ENCODE measurements at regions not wholly inside any gene's neighbourhood (a gene's known extent, or its start where the extent isn't known, plus 50 kb on each side); places are given as distances from the start of the nearest gene placed in this dataset.
"Not testable (repeated sequence)": the region's sequence is repeated elsewhere in the genome, so short reads cannot be mapped to it uniquely, and the experiment has no call there.

DNA sequence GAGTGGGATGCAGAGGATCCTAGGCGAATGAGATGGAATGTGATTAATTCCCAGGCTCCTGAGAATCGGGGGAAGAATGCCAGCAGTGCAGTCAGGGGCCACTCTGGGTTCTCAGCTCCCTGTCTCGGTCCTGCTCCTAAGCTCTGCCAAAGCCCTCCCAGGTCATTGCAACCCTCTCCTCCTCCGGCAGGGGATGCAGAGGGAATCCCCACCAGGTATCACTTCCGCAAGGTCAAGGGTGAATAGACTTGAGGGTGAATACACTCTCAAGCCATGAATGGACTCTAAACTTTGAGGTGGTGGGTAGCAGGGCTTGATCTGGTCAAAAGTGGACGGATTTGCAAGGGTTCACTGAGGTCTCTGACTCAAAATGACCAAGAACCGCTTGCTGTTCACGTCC is 139.3 kb upstream of the MXRA5 start:
- Histone ChIP-seq H3K36me3 (ENCODE audit: insufficient read depth, insufficient read length, low read length) (no peaks in the 10 kb centered on the region), H3K4me1 (ENCODE audit: insufficient read depth, insufficient read length) (no peaks in the 10 kb centered on the region), H3K4me3 (ENCODE audit: insufficient read length, low read depth) (no peak overlapping the region), H3K27me3 (ENCODE audit: insufficient read depth, insufficient read length) (no peaks in the 10 kb centered on the region), H3K9me3 (ENCODE audit: insufficient read depth, low read length) (no peaks in the 10 kb centered on the region), H3K9ac (ENCODE audit: insufficient read length, low read depth) (no peak overlapping the region)
- TF ChIP-seq YY1 (IDR thresholded peaks at IDR 0.05; ENCODE audit: insufficient read depth, insufficient read length) = no peak
- no peak for TF ChIP-seq ZNF274 (IDR thresholded peaks at IDR 0.05; ENCODE audit: low read depth, low read length)
- TF ChIP-seq SUZ12 (IDR thresholded peaks at IDR 0.05; ENCODE audit: extremely low read depth, insufficient read depth, insufficient read length) = no peak
- DNase-seq (ENCODE audit: low read depth, low spot score) = no peak

DNA sequence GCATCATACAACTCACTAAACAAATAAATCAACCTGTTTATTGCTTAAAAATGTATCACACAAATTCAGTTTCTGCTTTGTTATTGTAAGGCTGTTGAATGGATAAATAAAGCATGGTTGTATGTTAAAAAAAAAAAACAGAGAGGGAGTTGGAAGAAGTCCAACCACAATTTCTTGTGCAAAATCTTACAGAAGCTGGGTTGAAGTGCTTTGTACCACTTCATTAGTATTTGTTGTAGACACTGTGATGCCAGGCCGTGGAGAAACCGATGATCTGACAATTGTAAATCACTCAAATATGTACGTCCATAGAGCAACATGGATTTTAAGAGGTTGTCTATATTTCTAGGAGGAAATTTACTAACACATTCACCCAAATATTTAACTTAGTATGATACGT is 132.6 kb upstream of the MXRA5 start:
- TF ChIP-seq YY1 (IDR thresholded peaks at IDR 0.05; ENCODE audit: insufficient read depth, insufficient read length) (no peak), SUZ12 (IDR thresholded peaks at IDR 0.05; ENCODE audit: extremely low read depth, insufficient read depth, insufficient read length) (no peak), ZNF274 (IDR thresholded peaks at IDR 0.05; ENCODE audit: low read depth, low read length) (no peak)
- Histone ChIP-seq H3K9ac (ENCODE audit: insufficient read length, low read depth) (no peak overlapping the region), H3K4me1 (ENCODE audit: insufficient read depth, insufficient read length) (no peaks in the 10 kb centered on the region), H3K27me3 (ENCODE audit: insufficient read depth, insufficient read length) (no peaks in the 10 kb centered on the region), H3K4me3 (ENCODE audit: insufficient read length, low read depth) (no peak overlapping the region), H3K9me3 (ENCODE audit: insufficient read depth, low read length) (no peaks in the 10 kb centered on the region), H3K36me3 (ENCODE audit: insufficient read depth, insufficient read length, low read length) (no peaks in the 10 kb centered on the region)
- DNase-seq (ENCODE audit: low read depth, low spot score) = no peak

DNA sequence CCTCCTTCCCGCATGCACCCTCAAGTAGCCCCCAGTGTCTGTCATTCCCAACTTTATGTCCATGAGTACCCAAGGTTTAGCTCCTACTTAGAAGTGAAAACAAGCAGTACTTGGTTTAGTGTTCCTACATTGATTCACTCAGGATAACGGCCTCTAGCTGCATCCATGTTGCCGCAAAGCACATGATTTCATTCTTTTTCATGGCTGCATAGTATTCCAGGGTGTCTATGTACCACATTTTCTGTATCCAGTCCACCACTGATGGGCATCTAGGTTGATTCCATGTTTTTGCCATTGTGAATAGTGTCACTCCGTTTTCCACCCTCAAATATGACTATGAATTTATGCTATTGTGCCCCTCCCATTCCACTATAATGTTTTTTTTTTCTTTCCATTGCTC is 130.5 kb upstream of the MXRA5 start:
- H3K27me3 ChIP-seq (ENCODE audit: insufficient read depth, insufficient read length) = no peaks in the 10 kb centered on the region
- DNase-seq (ENCODE audit: low read depth, low spot score) = no peak
- no peak overlapping the region for H3K9ac ChIP-seq (ENCODE audit: insufficient read length, low read depth)
- no peaks in the 10 kb centered on the region for H3K4me1 ChIP-seq (ENCODE audit: insufficient read depth, insufficient read length)
- H3K9me3 ChIP-seq (ENCODE audit: insufficient read depth, low read length) = no peaks in the 10 kb centered on the region
- H3K4me3 ChIP-seq (ENCODE audit: insufficient read length, low read depth) = no peak overlapping the region
- no peaks in the 10 kb centered on the region for H3K36me3 ChIP-seq (ENCODE audit: insufficient read depth, insufficient read length, low read length)
- TF ChIP-seq YY1 (IDR thresholded peaks at IDR 0.05; ENCODE audit: insufficient read depth, insufficient read length) = no peak
- TF ChIP-seq ZNF274 (IDR thresholded peaks at IDR 0.05; ENCODE audit: low read depth, low read length) = no peak
- TF ChIP-seq SUZ12 (IDR thresholded peaks at IDR 0.05; ENCODE audit: extremely low read depth, insufficient read depth, insufficient read length) = no peak

DNA sequence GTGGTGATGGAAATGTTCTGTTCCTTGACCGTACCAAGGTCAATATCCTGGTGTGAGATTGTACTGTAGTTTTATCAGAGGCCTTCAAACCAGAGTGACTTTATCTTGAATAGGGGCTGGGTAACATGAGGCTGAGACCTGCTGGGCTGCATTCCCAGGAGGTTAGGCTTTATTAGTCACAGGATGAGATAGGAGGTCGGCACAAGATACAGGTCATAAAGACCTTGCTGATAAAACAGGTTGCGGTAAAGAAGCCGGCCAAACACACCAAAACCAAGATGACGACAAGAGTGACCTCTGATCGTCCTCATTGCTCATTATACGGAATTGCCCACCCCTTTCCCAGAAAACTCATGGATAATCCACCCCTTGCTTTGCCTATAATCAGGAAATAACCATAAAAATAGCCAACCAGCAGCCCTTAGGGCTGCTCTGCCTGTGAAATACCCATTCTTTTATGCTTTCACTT is 123.8 kb upstream of the MXRA5 start:
- not testable (repeated sequence) for H3K4me3 ChIP-seq (ENCODE audit: insufficient read length, low read depth); H3K27me3 ChIP-seq (ENCODE audit: insufficient read depth, insufficient read length); H3K9me3 ChIP-seq (ENCODE audit: insufficient read depth, low read length); DNase-seq (ENCODE audit: low read depth, low spot score); H3K4me1 ChIP-seq (ENCODE audit: insufficient read depth, insufficient read length); H3K36me3 ChIP-seq (ENCODE audit: insufficient read depth, insufficient read length, low read length); H3K9ac ChIP-seq (ENCODE audit: insufficient read length, low read depth)

DNA sequence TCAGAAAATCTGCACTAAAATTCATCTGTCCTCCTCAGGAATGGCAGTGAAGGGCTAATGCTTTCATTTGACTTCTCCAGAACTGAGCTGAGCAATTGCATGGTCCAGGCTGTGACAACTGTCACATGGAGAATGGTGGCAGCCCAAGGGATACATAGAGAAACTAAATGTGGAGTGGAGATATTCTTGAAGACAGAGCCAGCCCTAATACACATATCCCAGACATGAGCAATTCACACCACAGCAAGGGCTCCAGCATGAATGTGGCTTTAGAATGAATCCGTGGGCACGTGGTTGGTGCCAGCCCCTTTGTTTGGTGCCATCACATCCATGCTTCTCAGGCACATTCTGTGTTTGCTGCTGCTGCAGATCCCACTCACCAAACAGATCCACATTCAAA is 121.6 kb upstream of the MXRA5 start:
- Histone ChIP-seq H3K9me3 (ENCODE audit: insufficient read depth, low read length) (no peaks in the 10 kb centered on the region), H3K9ac (ENCODE audit: insufficient read length, low read depth) (no peak overlapping the region), H3K27me3 (ENCODE audit: insufficient read depth, insufficient read length) (no peaks in the 10 kb centered on the region), H3K4me3 (ENCODE audit: insufficient read length, low read depth) (no peak overlapping the region), H3K4me1 (ENCODE audit: insufficient read depth, insufficient read length) (no peaks in the 10 kb centered on the region), H3K36me3 (ENCODE audit: insufficient read depth, insufficient read length, low read length) (no peaks in the 10 kb centered on the region)
- TF ChIP-seq SUZ12 (IDR thresholded peaks at IDR 0.05; ENCODE audit: extremely low read depth, insufficient read depth, insufficient read length) (no peak), ZNF274 (IDR thresholded peaks at IDR 0.05; ENCODE audit: low read depth, low read length) (no peak), YY1 (IDR thresholded peaks at IDR 0.05; ENCODE audit: insufficient read depth, insufficient read length) (no peak)
- no peak for DNase-seq (ENCODE audit: low read depth, low spot score)

DNA sequence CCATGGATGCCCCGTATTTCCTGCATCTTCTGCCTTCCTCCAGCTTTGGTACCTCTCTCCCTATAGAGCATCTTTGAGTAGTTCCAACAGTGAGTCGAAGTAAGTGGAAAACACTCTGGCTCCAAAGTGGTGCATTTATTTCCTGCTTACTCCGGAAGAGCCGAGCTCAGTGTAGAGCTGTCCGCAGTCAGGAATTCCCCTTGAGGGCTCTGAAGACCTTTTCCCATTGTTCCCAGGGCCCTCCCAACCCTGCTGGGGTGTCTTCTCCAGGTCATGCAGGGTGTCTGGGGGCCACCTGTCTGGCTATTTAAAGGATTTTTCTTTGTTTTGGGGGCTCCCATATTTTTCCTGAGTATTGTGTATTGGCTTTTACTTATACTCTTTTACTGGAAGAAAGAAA is 118.6 kb upstream of the MXRA5 start:
- TF ChIP-seq SUZ12 (IDR thresholded peaks at IDR 0.05; ENCODE audit: extremely low read depth, insufficient read depth, insufficient read length) = no peak
- TF ChIP-seq YY1 (IDR thresholded peaks at IDR 0.05; ENCODE audit: insufficient read depth, insufficient read length) = no peak
- no peak for TF ChIP-seq ZNF274 (IDR thresholded peaks at IDR 0.05; ENCODE audit: low read depth, low read length)
- Histone ChIP-seq H3K4me3 (ENCODE audit: insufficient read length, low read depth) (no peak overlapping the region), H3K4me1 (ENCODE audit: insufficient read depth, insufficient read length) (no peaks in the 10 kb centered on the region), H3K36me3 (ENCODE audit: insufficient read depth, insufficient read length, low read length) (no peaks in the 10 kb centered on the region), H3K9me3 (ENCODE audit: insufficient read depth, low read length) (no peaks in the 10 kb centered on the region), H3K9ac (ENCODE audit: insufficient read length, low read depth) (no peak overlapping the region), H3K27me3 (ENCODE audit: insufficient read depth, insufficient read length) (no peaks in the 10 kb centered on the region)
- no peak for DNase-seq (ENCODE audit: low read depth, low spot score)

DNA sequence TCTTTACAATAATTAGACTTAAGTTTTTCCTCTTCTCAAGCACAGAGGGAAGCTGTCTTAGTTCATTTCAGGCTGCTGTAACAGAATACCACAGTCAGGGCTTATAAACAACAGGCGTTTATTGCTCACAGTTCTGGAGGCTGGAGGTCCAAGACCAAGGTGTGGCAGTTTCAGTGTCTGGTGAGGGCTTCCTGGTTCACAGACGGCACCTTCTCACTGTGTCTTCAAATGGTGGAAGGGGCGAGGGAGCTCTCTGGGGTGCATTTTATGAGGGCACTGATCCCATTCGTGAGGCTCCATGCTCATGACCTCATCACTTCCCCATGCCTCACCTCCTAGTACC is 115.7 kb upstream of the MXRA5 start:
- TF ChIP-seq ZNF274 (IDR thresholded peaks at IDR 0.05; ENCODE audit: low read depth, low read length) (no peak), YY1 (IDR thresholded peaks at IDR 0.05; ENCODE audit: insufficient read depth, insufficient read length) (no peak), SUZ12 (IDR thresholded peaks at IDR 0.05; ENCODE audit: extremely low read depth, insufficient read depth, insufficient read length) (no peak)
- no peak overlapping the region for H3K4me3 ChIP-seq (ENCODE audit: insufficient read length, low read depth)
- no peaks in the 10 kb centered on the region for H3K27me3 ChIP-seq (ENCODE audit: insufficient read depth, insufficient read length)
- no peaks in the 10 kb centered on the region for H3K9me3 ChIP-seq (ENCODE audit: insufficient read depth, low read length)
- no peaks in the 10 kb centered on the region for H3K36me3 ChIP-seq (ENCODE audit: insufficient read depth, insufficient read length, low read length)
- H3K4me1 ChIP-seq (ENCODE audit: insufficient read depth, insufficient read length) = no peaks in the 10 kb centered on the region
- DNase-seq (ENCODE audit: low read depth, low spot score) = no peak
- H3K9ac ChIP-seq (ENCODE audit: insufficient read length, low read depth) = no peak overlapping the region

Measured in NT2/D1 (cell line).